ENCODE measurements at regions not wholly inside any gene's neighbourhood (a gene's known extent, or its start where the extent isn't known, plus 50 kb on each side); places are given as distances from the start of the nearest gene placed in this dataset.

GRCh38 chr5:18882154-18882553, 1105.8 kb downstream of the CDH18 start:
- intact Hi-C loops (cut with micrococcal nuclease), result no loop called here

DNA sequence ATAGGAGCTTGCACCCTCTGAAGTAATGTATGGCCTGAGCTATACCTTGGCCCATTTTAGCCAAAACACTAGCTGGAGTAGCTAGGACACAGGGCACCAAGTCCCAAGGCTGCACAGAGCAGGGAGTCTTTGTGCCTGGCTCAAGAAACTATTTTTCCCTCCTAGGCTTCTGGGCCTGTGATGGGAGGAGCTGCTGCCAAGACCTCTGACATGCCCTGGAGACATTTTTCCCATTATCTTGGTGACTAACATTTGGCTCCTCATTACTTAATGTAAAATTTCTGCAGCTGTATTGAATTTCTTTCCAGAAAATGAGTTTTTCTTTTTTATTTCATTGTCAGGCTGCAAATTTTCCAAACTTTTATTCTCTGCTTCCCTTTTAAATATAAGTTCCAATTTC, 1099.2 kb downstream of the CDH18 start:
- intact Hi-C loops (cut with micrococcal nuclease), result no loop called here

DNA sequence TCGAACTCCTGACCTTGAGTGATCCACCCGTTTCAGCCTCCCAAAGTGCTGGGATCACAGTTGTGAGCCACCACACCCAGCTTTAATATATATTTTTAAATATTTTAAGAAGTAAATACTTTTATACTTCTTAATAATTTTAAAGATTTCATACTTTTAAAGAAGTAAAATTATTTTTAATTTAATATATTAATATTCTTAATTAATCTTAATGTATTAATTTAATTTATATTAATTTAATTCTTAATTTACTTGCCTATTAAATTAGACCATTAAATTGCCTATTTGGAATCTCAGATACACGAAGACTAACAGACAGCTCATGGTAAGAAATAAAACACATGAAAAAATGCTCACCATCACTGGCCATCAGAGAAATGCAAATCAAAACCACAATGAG, 1087.4 kb downstream of the CDH18 start:
- intact Hi-C loops (cut with micrococcal nuclease), result no loop called here

GRCh38 chr5:18920966-18921365, 1067.0 kb downstream of the CDH18 start:
- intact Hi-C loops (cut with micrococcal nuclease), result no loop called here

DNA sequence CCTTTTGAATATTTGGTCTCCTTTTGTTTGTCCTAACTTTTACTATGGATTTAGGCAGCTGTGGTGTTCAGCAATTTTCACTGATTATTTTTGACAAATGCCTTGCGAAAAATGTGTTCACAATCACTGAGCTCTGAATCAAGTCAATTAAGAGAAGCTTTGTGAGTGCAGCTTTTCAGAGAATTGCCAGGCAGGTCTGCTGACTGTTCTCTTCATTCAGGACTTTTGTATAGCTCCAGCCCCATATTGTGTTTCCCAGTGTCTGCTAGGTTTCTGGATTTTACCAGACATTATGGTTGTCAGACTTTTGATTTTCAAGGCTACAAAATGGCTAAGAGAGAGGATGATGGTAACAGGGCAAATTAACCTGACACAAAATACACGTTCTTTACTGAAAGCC, 1055.9 kb downstream of the CDH18 start:
- intact Hi-C loops (cut with micrococcal nuclease), result no loop called here

- intact Hi-C loops (cut with micrococcal nuclease), result no loop called here
Observed at GRCh38 chr5:18944771-18945170, 1043.2 kb downstream of the CDH18 start.

- intact Hi-C loops (cut with micrococcal nuclease), result no loop called here
Observed at GRCh38 chr5:18954239-18954638, 1033.8 kb downstream of the CDH18 start.

DNA sequence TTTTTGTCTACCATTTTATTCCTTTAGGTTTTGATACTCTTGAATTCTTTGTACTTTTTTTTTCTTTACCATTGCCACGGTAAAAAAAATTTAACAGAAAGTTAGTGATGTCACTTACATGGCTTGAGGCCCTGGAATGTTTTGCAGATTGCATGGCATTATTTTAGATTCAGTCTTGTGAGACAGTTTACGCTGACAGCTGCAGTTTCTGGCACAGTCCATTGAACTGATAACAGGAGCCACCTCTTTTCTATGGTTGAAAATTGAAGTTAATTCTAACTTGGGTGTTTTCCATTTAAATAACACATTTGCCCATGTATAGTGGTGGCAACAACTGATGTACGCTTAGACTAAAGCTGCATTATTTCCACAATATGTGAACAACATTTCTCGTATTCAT, 1028.5 kb downstream of the CDH18 start:
- intact Hi-C loops (cut with micrococcal nuclease), result no loop called here

DNA sequence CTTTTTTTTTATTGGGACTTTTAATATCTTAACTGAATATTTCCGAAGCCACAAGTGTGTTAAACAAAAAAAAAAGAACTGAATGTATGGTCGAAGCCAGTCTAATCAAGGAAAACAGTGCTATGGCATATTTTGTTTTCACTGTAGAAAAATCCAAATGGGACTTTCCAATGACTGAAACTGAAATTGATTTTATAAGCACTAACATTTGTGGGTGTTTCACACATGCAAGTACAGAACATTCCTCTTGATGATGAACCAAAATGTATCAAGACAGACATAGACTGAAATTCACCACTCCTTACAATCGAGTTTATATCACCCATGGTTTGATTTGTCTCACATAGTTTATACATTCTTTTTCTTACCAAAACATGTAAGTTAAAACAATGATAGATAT, 1026.8 kb downstream of the CDH18 start:
- intact Hi-C loops (cut with micrococcal nuclease), result no loop called here

DNA sequence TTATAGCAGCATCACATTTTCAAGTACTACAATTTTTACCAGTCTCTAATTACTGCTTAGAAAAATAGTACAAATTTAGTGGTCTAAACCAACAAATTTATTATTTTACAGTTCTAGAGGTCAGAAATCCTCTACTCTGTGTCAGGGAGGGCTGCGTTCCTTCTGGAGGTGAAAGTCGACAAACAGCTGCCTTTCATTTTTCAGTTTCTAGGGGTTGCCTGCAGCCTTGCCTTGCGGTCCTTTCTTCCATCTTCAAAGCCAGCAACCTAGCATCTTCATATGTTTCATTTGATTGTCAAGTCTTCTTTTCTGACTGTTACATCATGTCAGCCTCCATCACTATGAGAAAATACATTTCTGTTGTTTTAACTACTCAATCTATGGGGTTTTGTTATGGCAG, 1022.1 kb downstream of the CDH18 start:
- intact Hi-C loops (cut with micrococcal nuclease), result no loop called here

- intact Hi-C loops (cut with micrococcal nuclease), result no loop called here
Observed at GRCh38 chr5:18967637-18968036, 1020.4 kb downstream of the CDH18 start.

DNA sequence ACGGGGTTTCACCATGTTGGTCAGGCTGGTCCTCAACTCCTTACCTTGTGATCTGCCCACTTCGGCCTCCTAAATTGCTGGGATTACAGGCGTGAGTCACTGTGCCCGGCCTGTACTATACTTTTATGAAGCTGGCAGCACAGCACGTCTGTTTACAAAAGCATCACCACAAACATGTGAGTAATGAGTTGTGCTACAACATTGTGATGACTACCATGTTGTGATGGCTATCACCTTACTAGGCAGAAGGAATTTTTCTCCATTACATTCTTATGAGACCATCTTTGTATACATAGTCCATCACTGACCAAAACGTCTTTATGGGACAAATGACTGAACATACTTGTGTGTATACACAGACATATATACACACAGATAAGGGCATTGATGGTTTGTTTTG, 1019.0 kb downstream of the CDH18 start:
- intact Hi-C loops (cut with micrococcal nuclease), result no loop called here

- intact Hi-C loops (cut with micrococcal nuclease), result no loop called here
Observed at GRCh38 chr5:18970000-18970399, 1018.0 kb downstream of the CDH18 start.

GRCh38 chr5:18972177-18972576, 1015.8 kb downstream of the CDH18 start:
- intact Hi-C loops (cut with micrococcal nuclease), result no loop called here

DNA sequence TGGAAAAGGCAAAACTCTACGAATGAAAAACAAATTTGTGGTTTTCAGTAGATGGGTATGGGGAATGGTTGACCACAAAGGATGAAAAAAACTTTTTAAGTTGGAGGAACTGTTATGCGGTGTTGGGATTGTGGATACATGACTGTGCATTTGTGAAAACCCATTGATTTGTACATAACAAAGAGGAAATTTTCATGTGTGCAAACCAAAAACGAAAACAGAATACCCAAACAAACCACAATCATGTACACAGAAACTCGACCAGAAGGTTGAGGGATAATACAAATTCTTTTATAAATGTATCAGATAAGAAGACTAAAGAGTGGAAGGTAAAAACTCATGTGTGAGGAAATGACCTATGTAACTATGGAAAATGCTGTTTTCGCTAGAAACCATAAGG, 1012.4 kb downstream of the CDH18 start:
- intact Hi-C loops (cut with micrococcal nuclease), result no loop called here

GRCh38 chr5:18977880-18978279, 1010.1 kb downstream of the CDH18 start:
- intact Hi-C loops (cut with micrococcal nuclease), result no loop called here

- intact Hi-C loops (cut with micrococcal nuclease), result no loop called here
Observed at GRCh38 chr5:18984559-18985080, 1003.4 kb downstream of the CDH18 start.

- intact Hi-C loops (cut with micrococcal nuclease), result no loop called here
Observed at GRCh38 chr5:18985171-18985758, 1002.7 kb downstream of the CDH18 start.

- intact Hi-C loops (cut with micrococcal nuclease), result no loop called here
Observed at GRCh38 chr5:18987101-18987500, 1000.9 kb downstream of the CDH18 start.

GRCh38 chr5:18990852-18991251, 997.1 kb downstream of the CDH18 start:
- intact Hi-C loops (cut with micrococcal nuclease), result no loop called here

GRCh38 chr5:18992264-18992663, 995.7 kb downstream of the CDH18 start:
- intact Hi-C loops (cut with micrococcal nuclease), result no loop called here

DNA sequence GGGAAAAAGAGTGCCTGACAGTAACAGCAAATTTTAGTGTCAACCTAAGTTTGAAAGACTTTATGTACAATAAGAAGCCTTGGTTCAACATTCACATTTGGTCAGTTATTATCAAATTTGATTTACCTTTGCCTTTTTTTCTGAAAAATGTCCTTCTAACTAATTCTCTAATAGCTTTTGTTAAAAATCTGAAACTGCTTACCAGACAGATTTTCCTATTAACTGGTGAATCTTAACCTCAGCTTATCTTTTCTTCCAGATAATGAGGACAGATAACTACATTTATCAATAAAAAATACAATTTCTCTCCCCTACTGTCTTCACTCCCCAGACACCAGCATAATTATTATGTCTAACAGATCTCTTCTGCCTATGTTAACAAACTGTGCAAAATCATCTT, 988.5 kb downstream of the CDH18 start:
- intact Hi-C loops (cut with micrococcal nuclease), result no loop called here

GRCh38 chr5:19001054-19001453, 986.9 kb downstream of the CDH18 start:
- intact Hi-C loops (cut with micrococcal nuclease), result no loop called here

GRCh38 chr5:19001539-19001938, 986.5 kb downstream of the CDH18 start:
- intact Hi-C loops (cut with micrococcal nuclease), result no loop called here
